ENCODE measurements at regions not wholly inside any gene's neighbourhood (a gene's known extent, or its start where the extent isn't known, plus 50 kb on each side); places are given as distances from the start of the nearest gene placed in this dataset.

GRCh38 chr2:146457221-146457620, 1387.6 kb upstream of the ACVR2A start:
- TF ChIP-seq CTCF (conservative IDR thresholded peaks at IDR 0.05; ENCODE audit: low read depth, low read length) (no peak), EZH2 (IDR thresholded peaks at IDR 0.05; ENCODE audit: borderline replicate concordance, low read depth, low read length, poor library complexity, severe bottlenecking) (no peak)
